OCI-LY3 (cell line): ENCODE measurements at regions not wholly inside any gene's neighbourhood (a gene's known extent, or its start where the extent isn't known, plus 50 kb on each side); places are given as distances from the start of the nearest gene placed in this dataset.

Source experiments
- H2AFZ ChIP-seq: fragments of 200-600, 300-600 bp; shearing (Covaris generic); 2 replicates; pipeline ENCODE4 v1.6.0; 2014; ENCODE audit warnings: antibody characterized with exemption, low read depth, low read length
- H3K27ac ChIP-seq: fragments of 200-600, 300-600 bp; sonication (generic); 2 replicates; pipeline ENCODE4 v1.5.1; 2014; ENCODE audit warnings: mild to moderate bottlenecking, low read length, moderate library complexity, mixed read lengths
- H3K27me3 ChIP-seq: fragments of 200-600, 300-600 bp; sonication (generic); 2 replicates; pipeline ENCODE4 v1.6.1; 2014; ENCODE audit warnings: low read depth, low read length, mixed read lengths
- H3K36me3 ChIP-seq: fragments of 200-600, 300-600 bp; sonication (generic); replicated peaks from 2 replicates; pipeline ENCODE3; 2014; ENCODE audit warnings: low read depth, low read length, mixed read lengths
- H3K4me1 ChIP-seq: fragments of 300-600, 200-600 bp; sonication (generic); 2 replicates; pipeline ENCODE4 v1.6.1; 2014; ENCODE audit warnings: low read length, mixed read lengths
- H3K4me2 ChIP-seq: fragments of 200-600, 300-600 bp; sonication (generic); 2 replicates; pipeline ENCODE4 v1.6.1; 2014; ENCODE audit warnings: low read length, mixed read lengths
- H3K4me3 ChIP-seq: fragments of 300-600, 200-600 bp; sonication (generic); 2 replicates; pipeline ENCODE4 v1.5.1; 2014; ENCODE audit warnings: antibody characterized with exemption, mild to moderate bottlenecking, low read length, moderate library complexity
- H3K79me2 ChIP-seq: fragments of 300-600, 200-600 bp; shearing (Covaris generic); 2 replicates; pipeline ENCODE4 v1.6.1; 2014; ENCODE audit warnings: mild to moderate bottlenecking, low read length, mixed read lengths
- H3K9ac ChIP-seq: fragments of 300-600, 200-600 bp; shearing (Covaris generic); 2 replicates; pipeline ENCODE4 v1.6.0; 2014; ENCODE audit warnings: mild to moderate bottlenecking, low read length, moderate library complexity
- H3K9me3 ChIP-seq: fragments of 200-600, 300-600 bp; shearing (Covaris generic); 2 replicates; pipeline ENCODE4 v1.6.1; 2014; ENCODE audit warnings: low read length, mixed read lengths; ENCODE audit not compliant: insufficient read depth
- H4K20me1 ChIP-seq: fragments of 200-600, 300-600 bp; sonication (generic); 2 replicates; pipeline ENCODE4 v1.6.1; 2016; ENCODE audit warnings: low read length, mixed read lengths; ENCODE audit not compliant: insufficient read depth
- EZH2phosphoT487 ChIP-seq: fragments of 200-600 bp; shearing (Covaris generic); IDR thresholded peaks from 2 replicates; pipeline ENCODE4 v1.6.1; 2018; ENCODE audit warnings: antibody characterized with exemption, mixed run types, low read depth
- TF ChIP-seq, protein P1 (sequence below): fragments of 200-600, 300-600 bp; sonication (generic); IDR thresholded peaks from 2 replicates; pipeline ENCODE4 v1.5.1; 2014; ENCODE audit warnings: antibody characterized with exemption, low read length, low read depth

- no peaks in the 10 kb centered on the region for H3K79me2 ChIP-seq
- no peaks in the 10 kb centered on the region for H3K4me1 ChIP-seq
- H3K27ac ChIP-seq: no peak overlapping the region
- no peaks in the 10 kb centered on the region for H3K27me3 ChIP-seq
- H3K36me3 ChIP-seq: no peaks in the 10 kb centered on the region
- no peaks in the 10 kb centered on the region for H4K20me1 ChIP-seq
- H3K4me3 ChIP-seq: no peak overlapping the region
- TF ChIP-seq, protein P1, sequence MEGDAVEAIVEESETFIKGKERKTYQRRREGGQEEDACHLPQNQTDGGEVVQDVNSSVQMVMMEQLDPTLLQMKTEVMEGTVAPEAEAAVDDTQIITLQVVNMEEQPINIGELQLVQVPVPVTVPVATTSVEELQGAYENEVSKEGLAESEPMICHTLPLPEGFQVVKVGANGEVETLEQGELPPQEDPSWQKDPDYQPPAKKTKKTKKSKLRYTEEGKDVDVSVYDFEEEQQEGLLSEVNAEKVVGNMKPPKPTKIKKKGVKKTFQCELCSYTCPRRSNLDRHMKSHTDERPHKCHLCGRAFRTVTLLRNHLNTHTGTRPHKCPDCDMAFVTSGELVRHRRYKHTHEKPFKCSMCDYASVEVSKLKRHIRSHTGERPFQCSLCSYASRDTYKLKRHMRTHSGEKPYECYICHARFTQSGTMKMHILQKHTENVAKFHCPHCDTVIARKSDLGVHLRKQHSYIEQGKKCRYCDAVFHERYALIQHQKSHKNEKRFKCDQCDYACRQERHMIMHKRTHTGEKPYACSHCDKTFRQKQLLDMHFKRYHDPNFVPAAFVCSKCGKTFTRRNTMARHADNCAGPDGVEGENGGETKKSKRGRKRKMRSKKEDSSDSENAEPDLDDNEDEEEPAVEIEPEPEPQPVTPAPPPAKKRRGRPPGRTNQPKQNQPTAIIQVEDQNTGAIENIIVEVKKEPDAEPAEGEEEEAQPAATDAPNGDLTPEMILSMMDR: no peak
- no peak for TF ChIP-seq EZH2phosphoT487
- H3K9ac ChIP-seq: no peak overlapping the region
- H2AFZ ChIP-seq: no peak overlapping the region
- H3K9me3 ChIP-seq: no peaks in the 10 kb centered on the region
- H3K4me2 ChIP-seq: no peak overlapping the region
Observed at GRCh38 chr21:38166173-38166535, 90.6 kb upstream of the KCNJ15 start.

- Histone ChIP-seq H3K4me3 (no peak overlapping the region), H2AFZ (no peak overlapping the region), H3K9ac (no peak overlapping the region), H3K79me2 (no peaks in the 10 kb centered on the region), H3K36me3 (no peaks in the 10 kb centered on the region), H3K9me3 (no peaks in the 10 kb centered on the region), H4K20me1 (no peaks in the 10 kb centered on the region), H3K27me3 (no peaks in the 10 kb centered on the region), H3K4me2 (no peak overlapping the region), H3K27ac (no peak overlapping the region), H3K4me1 (no peaks in the 10 kb centered on the region)
- TF ChIP-seq, protein P1: no peak
Observed at GRCh38 chr21:38167345-38167744, 89.4 kb upstream of the KCNJ15 start.

DNA sequence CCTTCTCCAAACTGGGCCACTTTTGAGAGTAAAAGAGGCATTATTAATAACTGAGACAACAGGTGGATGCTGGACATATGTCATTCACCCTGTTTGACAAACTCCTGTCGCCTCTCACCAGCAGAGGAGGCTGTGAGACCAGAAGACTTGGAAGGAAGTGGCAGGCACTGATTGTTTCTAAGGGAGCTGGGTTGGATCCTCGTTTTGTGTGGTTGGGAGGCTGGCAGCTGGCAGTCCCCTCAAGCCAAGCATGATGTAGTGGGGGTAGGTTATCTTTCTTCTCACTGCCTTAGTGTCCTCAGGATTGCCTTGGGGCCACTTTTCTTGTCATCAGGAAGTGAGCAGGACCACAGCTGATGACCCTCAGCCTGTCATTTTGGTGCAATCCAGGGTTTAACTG, 86.5 kb upstream of the KCNJ15 start:
- Histone ChIP-seq H3K4me2 (no peak overlapping the region), H3K9me3 (no peaks in the 10 kb centered on the region), H3K4me1 (no peaks in the 10 kb centered on the region), H3K9ac (no peak overlapping the region), H4K20me1 (no peaks in the 10 kb centered on the region), H3K27me3 (no peaks in the 10 kb centered on the region), H3K4me3 (no peak overlapping the region), H2AFZ (no peak overlapping the region), H3K36me3 (no peaks in the 10 kb centered on the region), H3K79me2 (no peaks in the 10 kb centered on the region), H3K27ac (no peak overlapping the region)
- TF ChIP-seq EZH2phosphoT487: no peak
- TF ChIP-seq, protein P1: peak; percentile 41

DNA sequence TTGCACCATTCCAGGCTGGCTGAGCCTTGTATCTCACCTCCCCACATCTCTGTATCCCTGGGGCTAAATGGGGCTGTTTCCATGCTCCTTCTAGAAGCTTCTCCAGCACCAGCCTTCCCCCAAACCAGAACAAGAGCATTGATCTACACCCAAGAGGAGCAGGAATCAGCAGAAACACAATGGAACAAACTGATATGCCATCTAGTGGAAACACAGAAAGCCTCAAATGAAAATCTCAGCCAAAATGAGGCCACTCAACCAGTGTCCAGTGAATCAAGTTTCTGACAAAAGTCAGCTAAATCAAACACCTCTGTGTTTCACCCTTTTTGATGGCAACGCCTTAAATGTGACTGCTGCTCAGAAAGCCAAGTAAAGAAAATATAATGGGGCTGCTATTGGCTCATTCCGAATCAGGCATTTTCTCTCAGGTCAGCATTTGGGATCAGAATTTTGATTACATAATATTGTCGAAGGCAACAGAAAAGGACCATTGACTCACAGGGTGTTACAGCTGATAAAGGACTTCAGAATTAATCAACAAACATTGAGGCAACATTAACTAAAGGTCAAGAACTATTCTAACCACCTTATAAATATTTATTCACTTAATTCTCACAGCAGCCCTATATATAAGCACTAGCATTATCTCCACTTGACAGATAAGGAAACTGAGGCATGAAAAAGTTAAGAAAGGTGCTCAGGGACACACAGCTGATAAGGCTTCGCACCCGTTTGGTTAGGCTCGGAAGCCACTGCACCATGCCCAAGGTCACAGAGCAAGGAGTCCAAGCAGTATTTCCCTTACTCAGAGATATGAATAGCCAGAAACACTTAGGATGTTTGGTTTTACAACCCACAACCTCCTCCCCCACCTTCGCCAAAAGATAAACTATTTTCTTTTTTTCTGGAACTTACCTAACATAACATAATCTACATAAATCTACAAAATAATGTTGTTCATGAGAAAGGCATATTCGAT, 85.8 kb upstream of the KCNJ15 start:
- no peaks in the 10 kb centered on the region for H3K4me1 ChIP-seq
- H3K27ac ChIP-seq: no peak overlapping the region
- no peak overlapping the region for H2AFZ ChIP-seq
- H3K9me3 ChIP-seq: no peaks in the 10 kb centered on the region
- H3K4me2 ChIP-seq: no peak overlapping the region
- no peaks in the 10 kb centered on the region for H3K36me3 ChIP-seq
- H4K20me1 ChIP-seq: no peaks in the 10 kb centered on the region
- H3K4me3 ChIP-seq: no peak overlapping the region
- TF ChIP-seq, protein P1: no peak
- no peak for TF ChIP-seq EZH2phosphoT487
- H3K9ac ChIP-seq: no peak overlapping the region
- no peaks in the 10 kb centered on the region for H3K79me2 ChIP-seq
- H3K27me3 ChIP-seq: no peaks in the 10 kb centered on the region
